ENCODE measurements at regions not wholly inside any gene's neighbourhood (a gene's known extent, or its start where the extent isn't known, plus 50 kb on each side); places are given as distances from the start of the nearest gene placed in this dataset.

- in situ Hi-C loops (cut with MboI) (no loop called here), intact Hi-C loops (cut with micrococcal nuclease; ENCODE audit: unreplicated experiment) (no loop called here)
- no peak overlapping the region for H2AFZ ChIP-seq (ENCODE audit: control insufficient read depth, low read depth, low read length)
- ChIA-PET POLR2A (no interaction called here), CTCF (no interaction called here), RAD21 (ENCODE audit: unreplicated experiment) (no interaction called here), SMC1A (ENCODE audit: uncharacterized antibody, unreplicated experiment) (no interaction called here)
- H3K79me2 ChIP-seq (ENCODE audit: control insufficient read depth, insufficient read depth, low read length): no peaks in the 10 kb centered on the region
- FAIRE-seq (no peak), DNase-seq (ENCODE audit: low read depth, low spot score) (no peak), ATAC-seq (no peak)
- no peak overlapping the region for H3K4me3 ChIP-seq
- no peaks in the 10 kb centered on the region for H3K9me3 ChIP-seq (replicated peaks; ENCODE audit: control insufficient read depth, insufficient read depth, low read length)
- H3K27ac ChIP-seq (ENCODE audit: control insufficient read depth, insufficient read depth): no peak overlapping the region
- BruUV-seq (replicated peaks): no TSS peak
- no peaks in the 10 kb centered on the region for H3K36me3 ChIP-seq (ENCODE audit: control insufficient read depth in 2 of 2, insufficient read depth in 2 of 2, low read length in 1 of 2)
- no peak overlapping the region for H3K4me2 ChIP-seq (ENCODE audit: control insufficient read depth, insufficient read depth)
- no peak for TF ChIP-seq MXI1 (IDR thresholded peaks at IDR 0.05; ENCODE audit: low read depth, low read length)
- TF ChIP-seq ZSCAN29 (IDR thresholded peaks at IDR 0.05): no peak
- TF ChIP-seq E2F4 (IDR thresholded peaks at IDR 0.05; ENCODE audit: low read depth, low read length): no peak
- TF ChIP-seq ZNF592 (IDR thresholded peaks at IDR 0.05): no peak
- TF ChIP-seq TBL1XR1 (IDR thresholded peaks at IDR 0.05; ENCODE audit: low read depth, low read length): no peak
- TF ChIP-seq BCL11A (IDR thresholded peaks at IDR 0.05; ENCODE audit: low read depth, low read length): no peak
- TF ChIP-seq ATF3 (IDR thresholded peaks at IDR 0.05; ENCODE audit: borderline replicate concordance, extremely low read depth, low read depth, low read length): no peak
- no peak for TF ChIP-seq RCOR1 (conservative IDR thresholded peaks at IDR 0.05; ENCODE audit: low read depth, low read length)
- TF ChIP-seq NRF1 (conservative IDR thresholded peaks at IDR 0.05; ENCODE audit: low read depth, low read length): no peak
- H3K4me1 ChIP-seq (ENCODE audit: control insufficient read depth, insufficient read depth, low read length): no peaks in the 10 kb centered on the region
- H3K9ac ChIP-seq (ENCODE audit: control insufficient read depth, insufficient read depth, low read length): no peak overlapping the region
- H4K20me1 ChIP-seq (ENCODE audit: control insufficient read depth, insufficient read depth): no peaks in the 10 kb centered on the region
- WGBS (ENCODE audit: insufficient coverage, insufficient replicate concordance, low lambda C conversion rate, missing lambda C conversion rate): 0% methylated on average over 1 of the region's 1 CpG
- no peaks in the 10 kb centered on the region for H3K27me3 ChIP-seq (replicated peaks in 1 of 2; ENCODE audit: control insufficient read depth in 2 of 2, insufficient read depth in 2 of 2, low read length in 1 of 2)
These were observed 876.1 kb upstream of the B3GALT2 start for GRCh38 chr1:194062526-194062925.
